ENCODE measurements at regions not wholly inside any gene's neighbourhood (a gene's known extent, or its start where the extent isn't known, plus 50 kb on each side); places are given as distances from the start of the nearest gene placed in this dataset.

GRCh38 chr4:81740487-81740886 is 268.8 kb upstream of the RASGEF1B start:
- TF ChIP-seq SP1 (IDR thresholded peaks at IDR 0.05; ENCODE audit: low read depth, low read length) (no peak), GABPA (IDR thresholded peaks at IDR 0.05; ENCODE audit: borderline replicate concordance, insufficient read depth, low read length) (no peak), POLR2AphosphoS5 (IDR thresholded peaks at IDR 0.05; ENCODE audit: low read depth, low read length) (no peak), PHF8 (conservative IDR thresholded peaks at IDR 0.05; ENCODE audit: low read depth, low read length) (no peak), MAFK (IDR thresholded peaks at IDR 0.05; ENCODE audit: low read depth, low read length) (no peak), POLR2A (IDR thresholded peaks at IDR 0.05; ENCODE audit: control extremely low read depth in 1 of 2, low read depth in 2 of 2, low read length in 2 of 2) (no peak), CTCF (IDR thresholded peaks at IDR 0.05; ENCODE audit: control extremely low read depth in 1 of 3, insufficient read depth in 1 of 3, low read depth in 1 of 3, low read length in 3 of 3) (no peak), ASH2L (IDR thresholded peaks at IDR 0.05; ENCODE audit: low read length) (no peak), RAD21 (IDR thresholded peaks at IDR 0.05 in 1 of 2, conservative IDR thresholded peaks at IDR 0.05 in 1 of 2; ENCODE audit: low read depth in 2 of 2, low read length in 2 of 2) (no peak), YY1 (IDR thresholded peaks at IDR 0.05; ENCODE audit: low read depth, low read length) (no peak), KDM5A (IDR thresholded peaks at IDR 0.05; ENCODE audit: low read length) (no peak), ATF3 (IDR thresholded peaks at IDR 0.05; ENCODE audit: insufficient read depth, low read depth, low read length) (no peak), SIN3A (conservative IDR thresholded peaks at IDR 0.05 in 1 of 2, IDR thresholded peaks at IDR 0.05 in 1 of 2; ENCODE audit: low read depth in 1 of 2, low read length in 2 of 2) (no peak), KDM1A (IDR thresholded peaks at IDR 0.05; ENCODE audit: borderline replicate concordance, low read length) (no peak)

Measured in H1 (cell line).